GM13976 (cell line): ENCODE measurements at regions not wholly inside any gene's neighbourhood (a gene's known extent, or its start where the extent isn't known, plus 50 kb on each side); places are given as distances from the start of the nearest gene placed in this dataset.

ENCODE experiments used
- DNase-seq: peaks from one replicate; pipeline ENCODE4 v3.0.0; 2012; ENCODE audit warnings: low spot score
- in situ Hi-C: fragments of 300-500 bp; cut with MboI; formaldehyde crosslinking; loops from one replicate; pipeline ENCODE4 v1.12.0; 2022; ENCODE audit warnings: low sequenced_read_pairs, mixed read lengths, inconsistent platforms; ENCODE audit not compliant: unreplicated experiment
- TF ChIP-seq, protein P1 (sequence below): IDR thresholded peaks from 2 replicates; pipeline ENCODE4 v1.5.1; 2012; ENCODE audit warnings: borderline replicate concordance, mild to moderate bottlenecking; ENCODE audit not compliant: insufficient read depth; ENCODE audit errors: extremely low read depth, missing control alignments, control extremely low read depth

DNA sequence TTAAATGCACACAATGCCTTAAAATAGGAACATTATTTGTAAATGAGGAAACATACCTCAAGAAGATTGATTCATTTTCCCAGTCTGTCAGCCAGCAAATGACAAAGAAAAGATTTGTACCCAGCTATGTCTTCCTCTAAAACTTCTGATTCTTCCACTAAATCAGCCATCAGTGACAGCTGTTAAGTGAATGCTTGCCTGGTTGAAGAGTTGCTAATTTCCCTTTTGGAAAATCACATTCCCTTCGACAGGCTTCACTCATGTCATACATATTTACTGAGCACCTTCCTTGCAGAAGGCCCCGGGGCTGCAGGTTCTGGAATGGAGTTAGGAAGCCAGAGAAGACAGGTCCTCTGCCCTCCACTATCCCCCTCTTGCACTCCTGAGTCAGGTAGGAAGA, 112.0 kb upstream of the SLC66A3 start:
- in situ Hi-C loops, result no loop called here
- TF ChIP-seq, protein P1, sequence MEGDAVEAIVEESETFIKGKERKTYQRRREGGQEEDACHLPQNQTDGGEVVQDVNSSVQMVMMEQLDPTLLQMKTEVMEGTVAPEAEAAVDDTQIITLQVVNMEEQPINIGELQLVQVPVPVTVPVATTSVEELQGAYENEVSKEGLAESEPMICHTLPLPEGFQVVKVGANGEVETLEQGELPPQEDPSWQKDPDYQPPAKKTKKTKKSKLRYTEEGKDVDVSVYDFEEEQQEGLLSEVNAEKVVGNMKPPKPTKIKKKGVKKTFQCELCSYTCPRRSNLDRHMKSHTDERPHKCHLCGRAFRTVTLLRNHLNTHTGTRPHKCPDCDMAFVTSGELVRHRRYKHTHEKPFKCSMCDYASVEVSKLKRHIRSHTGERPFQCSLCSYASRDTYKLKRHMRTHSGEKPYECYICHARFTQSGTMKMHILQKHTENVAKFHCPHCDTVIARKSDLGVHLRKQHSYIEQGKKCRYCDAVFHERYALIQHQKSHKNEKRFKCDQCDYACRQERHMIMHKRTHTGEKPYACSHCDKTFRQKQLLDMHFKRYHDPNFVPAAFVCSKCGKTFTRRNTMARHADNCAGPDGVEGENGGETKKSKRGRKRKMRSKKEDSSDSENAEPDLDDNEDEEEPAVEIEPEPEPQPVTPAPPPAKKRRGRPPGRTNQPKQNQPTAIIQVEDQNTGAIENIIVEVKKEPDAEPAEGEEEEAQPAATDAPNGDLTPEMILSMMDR, result no peak
- DNase-seq, result no peak

DNA sequence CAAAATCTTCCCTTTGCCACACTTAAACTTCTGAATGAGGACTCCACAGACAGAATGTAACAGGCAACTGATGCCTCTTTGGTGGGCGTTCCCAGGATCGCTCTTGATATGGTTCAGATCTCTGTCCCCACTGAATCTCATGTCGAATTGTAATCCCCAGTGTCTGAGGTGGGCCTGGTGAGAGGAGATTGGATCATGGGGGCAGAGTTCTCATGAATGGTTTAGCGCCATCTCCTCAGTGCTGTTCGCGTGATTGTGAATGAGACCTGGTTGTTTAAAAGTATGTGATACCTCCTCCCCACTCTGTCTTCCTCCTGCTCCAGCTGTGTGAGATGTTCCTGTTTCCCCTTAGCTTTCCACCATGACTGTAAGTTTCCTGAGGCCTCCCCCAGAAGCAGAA, 111.1 kb upstream of the SLC66A3 start:
- no peak for DNase-seq
- in situ Hi-C loops, result no loop called here
- TF ChIP-seq, protein P1, result no peak

DNA sequence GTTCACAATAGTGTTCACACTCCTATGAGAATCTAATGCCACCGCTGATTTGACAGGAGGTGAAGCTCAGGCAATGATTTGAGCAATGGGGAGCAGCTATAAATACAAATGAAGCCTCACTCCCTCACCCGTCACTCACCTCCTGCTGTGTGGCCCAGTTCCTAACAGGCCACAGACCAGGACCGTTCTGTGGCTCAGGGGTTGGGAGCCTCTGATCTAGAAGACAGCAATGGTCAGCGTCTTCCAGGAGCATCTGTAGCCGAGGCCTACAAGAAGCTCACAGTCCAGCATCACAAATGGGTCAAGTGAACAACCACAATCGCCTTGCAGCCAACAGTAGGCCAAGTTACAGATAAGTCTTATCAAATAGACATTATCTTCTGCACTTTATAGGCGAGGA, 110.0 kb upstream of the SLC66A3 start:
- in situ Hi-C loops, result no loop called here
- no peak for DNase-seq
- TF ChIP-seq, protein P1, result no peak

- DNase-seq, result no peak
- in situ Hi-C loops, result no loop called here
- TF ChIP-seq, protein P1, result no peak
Measured at GRCh38 chr2:11048335-11049008, 106.8 kb upstream of the SLC66A3 start.

- in situ Hi-C loops, result no loop called here
- no peak for DNase-seq
Measured at GRCh38 chr2:11050565-11050964, 104.7 kb upstream of the SLC66A3 start.

GRCh38 chr2:11051280-11051679, 104.0 kb upstream of the SLC66A3 start:
- in situ Hi-C loops, result no loop called here
- TF ChIP-seq, protein P1, result no peak

More at GRCh38 chr2:11050565-11050964, 104.7 kb upstream of the SLC66A3 start:
- TF ChIP-seq, protein P1, result no peak

More at GRCh38 chr2:11051280-11051679, 104.0 kb upstream of the SLC66A3 start:
- DNase-seq, result no peak
